IMR-90 (cell line): ENCODE measurements at regions not wholly inside any gene's neighbourhood (a gene's known extent, or its start where the extent isn't known, plus 50 kb on each side); places are given as distances from the start of the nearest gene placed in this dataset.

Source experiments
- ATAC-seq: fragments of 200-7000 bp; cut with Tn5 transposase; 2 replicates; pipeline ENCODE4 v1.9.1; 2020; ENCODE audit warnings: low read depth, mild to moderate bottlenecking, moderate library complexity
- BruUV-seq: library from RNA; stranded (reverse); fragments of 400-500 nt; replicated peaks from 2 replicates; lab custom pipeline; 2021; lab: Mats Ljungman, UMichigan
- CTCF ChIA-PET: fragments of 300-600 bp; formaldehyde crosslinking; extraction: SDS; loops from one replicate; lab custom pipeline; 2021; ENCODE audit warnings: antibody characterized with exemption; lab: Yijun Ruan, JAX
- POLR2A ChIA-PET: fragments of 300-600 bp; sonication (Branson Sonifier 250); formaldehyde crosslinking; loops from one replicate; lab custom pipeline; 2022; ENCODE audit warnings: antibody characterized with exemption; ENCODE audit not compliant: unreplicated experiment; lab: Charles Lee
- DNase-seq: peaks from one replicate; pipeline ENCODE4 v3.0.0; 2013
- H2AFZ ChIP-seq: replicated peaks from 2 replicates; pipeline ENCODE3; 2013; ENCODE audit warnings: low read length, mild to moderate bottlenecking; ENCODE audit not compliant: poor library complexity
- H2AK5ac ChIP-seq: 2 replicates; pipeline ENCODE4 v1.6.1; 2013; ENCODE audit warnings: low read depth, low read length, inconsistent platforms
- H2AK9ac ChIP-seq: replicated peaks from 2 replicates; pipeline ENCODE3; 2013; ENCODE audit warnings: mild to moderate bottlenecking, low read depth, low read length, moderate library complexity; ENCODE audit not compliant: poor library complexity
- H2BK120ac ChIP-seq: 2 replicates; pipeline ENCODE4 v1.6.1; 2013; ENCODE audit warnings: low read depth, low read length, inconsistent platforms
- H2BK15ac ChIP-seq: 3 replicates; pipeline ENCODE4 v1.6.1; 2013; ENCODE audit warnings: low read depth, low read length, inconsistent platforms
- H2BK20ac ChIP-seq: 2 replicates; pipeline ENCODE4 v1.6.1; 2013; ENCODE audit warnings: low read depth, mild to moderate bottlenecking, inconsistent platforms, low read length, moderate library complexity
- H2BK5ac ChIP-seq: 2 replicates; pipeline ENCODE4 v1.6.1; 2013; ENCODE audit warnings: mild to moderate bottlenecking, low read depth, low read length, inconsistent platforms; ENCODE audit not compliant: poor library complexity, severe bottlenecking
- H3K14ac ChIP-seq: replicated peaks from 2 replicates; pipeline ENCODE4 v1.6.1; 2013; ENCODE audit warnings: low read depth, low read length, inconsistent platforms
- H3K18ac ChIP-seq: 2 replicates; pipeline ENCODE4 v1.6.1; 2013; ENCODE audit warnings: low read depth, low read length, control low read depth
- H3K23ac ChIP-seq: 2 replicates; pipeline ENCODE4 v1.6.1; 2013; ENCODE audit warnings: low read depth, low read length, inconsistent platforms
- H3K27ac ChIP-seq: 2 replicates; pipeline ENCODE4 v1.5.1; 2013; ENCODE audit warnings: mild to moderate bottlenecking, control low read depth, low read length; ENCODE audit not compliant: insufficient read depth
- H3K27me3 ChIP-seq: 2 replicates; pipeline ENCODE4 v1.6.1; 2013; ENCODE audit warnings: low read length; ENCODE audit not compliant: control insufficient read depth, insufficient read depth
- H3K36me3 ChIP-seq: 2 replicates; pipeline ENCODE4 v1.6.1; 2013; ENCODE audit warnings: low read length, mixed read lengths; ENCODE audit not compliant: control insufficient read depth, insufficient read depth
- H3K4ac ChIP-seq: 2 replicates; pipeline ENCODE4 v1.6.1; 2013; ENCODE audit warnings: low read depth, low read length, inconsistent platforms
- H3K4me1 ChIP-seq: 2 replicates; pipeline ENCODE4 v1.6.1; 2013; ENCODE audit warnings: low read length, mixed read lengths; ENCODE audit not compliant: control insufficient read depth, insufficient read depth
- H3K4me2 ChIP-seq: 2 replicates; pipeline ENCODE4 v1.6.1; 2013; ENCODE audit warnings: low read depth, mild to moderate bottlenecking, control low read depth, low read length, moderate library complexity
- H3K4me3 ChIP-seq: 2 replicates; pipeline ENCODE4 v1.5.1; 2013; ENCODE audit warnings: low read depth, mild to moderate bottlenecking, control low read depth, low read length, moderate library complexity; ENCODE audit not compliant: insufficient read depth
- H3K56ac ChIP-seq: 2 replicates; pipeline ENCODE4 v1.6.1; 2013; ENCODE audit warnings: low read length, inconsistent platforms; ENCODE audit not compliant: insufficient read depth; ENCODE audit errors: extremely low read depth
- H3K79me1 ChIP-seq, 2 experiments: 2 replicates each; pipeline ENCODE4 v1.6.1; 2013; ENCODE audit warnings: low read length in 2 of 2, inconsistent platforms in 1 of 2, low read depth in 1 of 2
- H3K9ac ChIP-seq: 2 replicates; pipeline ENCODE4 v1.6.1; 2013; ENCODE audit warnings: low read depth, low read length, control low read depth
- H3K9me1 ChIP-seq: 2 replicates; pipeline ENCODE4 v1.6.1; 2013; ENCODE audit warnings: low read length, inconsistent platforms; ENCODE audit not compliant: insufficient read depth
- H3K9me3 ChIP-seq: 2 replicates; pipeline ENCODE4 v1.6.1; 2013; ENCODE audit warnings: low read length; ENCODE audit not compliant: control insufficient read depth, insufficient read depth
- H4K20me1 ChIP-seq: 2 replicates; pipeline ENCODE4 v1.6.1; 2013; ENCODE audit warnings: low read length, inconsistent platforms; ENCODE audit not compliant: insufficient read depth
- H4K5ac ChIP-seq: 2 replicates; pipeline ENCODE4 v1.6.1; 2013; ENCODE audit warnings: mild to moderate bottlenecking, low read depth, low read length, control low read depth
- H4K8ac ChIP-seq, 2 experiments: 2 replicates each; pipeline ENCODE4 v1.6.1; 2013; ENCODE audit warnings: low read depth in 2 of 2, low read length in 2 of 2, control low read depth in 1 of 2, inconsistent platforms in 1 of 2
- H4K91ac ChIP-seq: 2 replicates; pipeline ENCODE4 v1.6.1; 2013; ENCODE audit warnings: low read depth, low read length, inconsistent platforms; ENCODE audit not compliant: insufficient read depth
- BHLHE40 ChIP-seq: fragments of 150-350 bp; IDR thresholded peaks from 2 replicates; pipeline ENCODE4 v1.6.1; 2016; ENCODE audit warnings: mild to moderate bottlenecking, low read depth, low read length
- CEBPB ChIP-seq: IDR thresholded peaks from 2 replicates; pipeline ENCODE4 v1.6.1; 2012; ENCODE audit warnings: low read depth, low read length, improper control_type of control experiment
- CHD1 ChIP-seq: IDR thresholded peaks from 2 replicates; pipeline ENCODE4 v1.6.1; 2012; ENCODE audit warnings: low read depth, low read length, improper control_type of control experiment
- CTCF ChIP-seq: conservative IDR thresholded peaks from 2 replicates; pipeline ENCODE4 v1.5.1; 2012; ENCODE audit warnings: mild to moderate bottlenecking, low read depth, low read length, improper control_type of control experiment
- ELK1 ChIP-seq: fragments of 150-350 bp; IDR thresholded peaks from 2 replicates; pipeline ENCODE4 v1.6.1; 2016; ENCODE audit warnings: low read depth, mild to moderate bottlenecking, low read length, moderate library complexity, borderline replicate concordance
- FOS ChIP-seq: fragments of 150-350 bp; IDR thresholded peaks from 2 replicates; pipeline ENCODE4 v1.6.1; 2016; ENCODE audit warnings: low read depth, low read length
- MAFK ChIP-seq: IDR thresholded peaks from 2 replicates; pipeline ENCODE4 v1.6.1; 2012; ENCODE audit warnings: low read depth, low read length, improper control_type of control experiment
- MAZ ChIP-seq: IDR thresholded peaks from 2 replicates; pipeline ENCODE4 v1.6.1; 2012; ENCODE audit warnings: low read depth, mild to moderate bottlenecking, low read length, improper control_type of control experiment, moderate library complexity, borderline replicate concordance
- MXI1 ChIP-seq: IDR thresholded peaks from 2 replicates; pipeline ENCODE4 v1.6.1; 2012; ENCODE audit warnings: low read depth, mild to moderate bottlenecking, low read length, moderate library complexity, borderline replicate concordance
- NFE2L2 ChIP-seq: fragments of 150-350 bp; IDR thresholded peaks from 2 replicates; pipeline ENCODE4 v1.6.1; 2016; ENCODE audit warnings: low read depth, mild to moderate bottlenecking, low read length
- POLR2A ChIP-seq: IDR thresholded peaks from 2 replicates; pipeline ENCODE4 v1.6.1; 2012; ENCODE audit warnings: mild to moderate bottlenecking, low read depth, low read length
- RAD21 ChIP-seq: IDR thresholded peaks from 2 replicates; pipeline ENCODE4 v1.6.1; 2012; ENCODE audit warnings: low read length, improper control_type of control experiment
- RCOR1 ChIP-seq: IDR thresholded peaks from 2 replicates; pipeline ENCODE4 v1.6.1; 2012; ENCODE audit warnings: mild to moderate bottlenecking, low read length, improper control_type of control experiment; ENCODE audit not compliant: insufficient replicate concordance
- RFX5 ChIP-seq: IDR thresholded peaks from 2 replicates; pipeline ENCODE4 v1.8.0; 2012; ENCODE audit warnings: low read depth, mild to moderate bottlenecking, low read length, moderate library complexity
- SMC3 ChIP-seq: fragments of 150-350 bp; IDR thresholded peaks from 2 replicates; pipeline ENCODE4 v1.6.1; 2016; ENCODE audit warnings: low read depth, mild to moderate bottlenecking, antibody characterized with exemption, low read length, moderate library complexity
- USF2 ChIP-seq: fragments of 150-350 bp; IDR thresholded peaks from 2 replicates; pipeline ENCODE4 v1.6.1; 2017; ENCODE audit warnings: mild to moderate bottlenecking, antibody characterized with exemption, low read length, low read depth
- WGBS, 2 experiments: methylation state at CpG; one replicate each; pipeline versions ENCODE4 v1.1.5 to v1.1.7; 2013; ENCODE audit warnings: missing lambda C conversion rate in 2 of 2; ENCODE audit not compliant: insufficient read length in 1 of 2; ENCODE audit errors: extremely low coverage in 2 of 2; 5-methylcytosine and 5-hydroxymethylcytosine counted together
- dilution Hi-C: fragments of 300-500 bp; cut with HindIII; formaldehyde crosslinking; loops from one replicate; pipeline ENCODE4 v1.14.3; 2018; ENCODE audit warnings: low sequenced_read_pairs; ENCODE audit not compliant: unreplicated experiment
- in situ Hi-C: fragments of 300-500 bp; cut with MboI; formaldehyde crosslinking; loops from 3 replicates; pipeline ENCODE4 v1.14.3; 2019; ENCODE audit warnings: low sequenced_read_pairs, inconsistent platforms, mixed read lengths
- intact Hi-C: fragments of 100-400 bp; cut with micrococcal nuclease; formaldehyde crosslinking; loops from 2 replicates; pipeline ENCODE4 v1.10.0; 2022

GRCh38 chr11:103584021-103584420 lies 452.4 kb upstream of the DDI1 start:
- H3K4me2 ChIP-seq = no peak overlapping the region

More at GRCh38 chr11:103584021-103584420, 452.4 kb upstream of the DDI1 start:
- peaks cover 4% of the 10 kb centered on the region; the same call in 1 of the 2 replicates for H3K4me1 ChIP-seq
- H3K18ac ChIP-seq = no peak overlapping the region
- ChIA-PET CTCF (interaction anchor here (0.7 to 0.9 kb wide), 2 partner anchors 25 to 957 kb away, joined by 3 to 5 read pairs; no protein-coding TSS in a partner anchor), POLR2A (no interaction called here)
- H3K27ac ChIP-seq = no peak overlapping the region
- H2AFZ ChIP-seq = no peak overlapping the region
- DNase-seq = no peak
- no CpG with 5 or more reads among the region's 2 CpGs for WGBS, 2 experiments
- intact Hi-C loops = no loop called here
- H2AK5ac ChIP-seq = no peak overlapping the region
- H2BK20ac ChIP-seq = no peak overlapping the region
- no peak overlapping the region for H4K8ac ChIP-seq
- H3K14ac ChIP-seq = no peak overlapping the region
- H3K4ac ChIP-seq = no peak overlapping the region
- no peak overlapping the region for H4K5ac ChIP-seq
- H4K91ac ChIP-seq = no peak overlapping the region
- no peak overlapping the region for H2BK15ac ChIP-seq
- H3K9ac ChIP-seq = no peak overlapping the region
- H2BK5ac ChIP-seq = no peak overlapping the region
- H3K9me3 ChIP-seq = no peaks in the 10 kb centered on the region
- H3K4me3 ChIP-seq = no peak overlapping the region
- H4K20me1 ChIP-seq = no peaks in the 10 kb centered on the region
- in situ Hi-C loops = no loop called here
- BruUV-seq = no TSS peak
- H2AK9ac ChIP-seq = no peak overlapping the region
- H3K56ac ChIP-seq = no peak overlapping the region
- no peak for TF ChIP-seq ELK1
- no peak for TF ChIP-seq CHD1
- TF ChIP-seq RCOR1 = no peak
- TF ChIP-seq POLR2A = no peak
- no peak for TF ChIP-seq NFE2L2
- no peak for TF ChIP-seq CEBPB
- no peak for TF ChIP-seq BHLHE40
- TF ChIP-seq CTCF = no peak
- TF ChIP-seq MAFK = no peak
- no peak for TF ChIP-seq RFX5
- TF ChIP-seq RAD21 = no peak
- no peak for TF ChIP-seq MXI1
- no peak for TF ChIP-seq USF2
- TF ChIP-seq SMC3 = no peak
- no peak for TF ChIP-seq FOS
- TF ChIP-seq MAZ = no peak
- H3K23ac ChIP-seq = no peak overlapping the region
- peaks cover 5% of the 10 kb centered on the region for H3K9me1 ChIP-seq
- no peaks in the 10 kb centered on the region for H3K36me3 ChIP-seq
- no peak overlapping the region for H2BK120ac ChIP-seq
- no peak for ATAC-seq
- no peaks in the 10 kb centered on the region for H3K27me3 ChIP-seq
- H3K79me1 ChIP-seq = no peaks in the 10 kb centered on the region
- dilution Hi-C loops = no loop called here
